ENCODE measurements at regions not wholly inside any gene's neighbourhood (a gene's known extent, or its start where the extent isn't known, plus 50 kb on each side); places are given as distances from the start of the nearest gene placed in this dataset.

DNA sequence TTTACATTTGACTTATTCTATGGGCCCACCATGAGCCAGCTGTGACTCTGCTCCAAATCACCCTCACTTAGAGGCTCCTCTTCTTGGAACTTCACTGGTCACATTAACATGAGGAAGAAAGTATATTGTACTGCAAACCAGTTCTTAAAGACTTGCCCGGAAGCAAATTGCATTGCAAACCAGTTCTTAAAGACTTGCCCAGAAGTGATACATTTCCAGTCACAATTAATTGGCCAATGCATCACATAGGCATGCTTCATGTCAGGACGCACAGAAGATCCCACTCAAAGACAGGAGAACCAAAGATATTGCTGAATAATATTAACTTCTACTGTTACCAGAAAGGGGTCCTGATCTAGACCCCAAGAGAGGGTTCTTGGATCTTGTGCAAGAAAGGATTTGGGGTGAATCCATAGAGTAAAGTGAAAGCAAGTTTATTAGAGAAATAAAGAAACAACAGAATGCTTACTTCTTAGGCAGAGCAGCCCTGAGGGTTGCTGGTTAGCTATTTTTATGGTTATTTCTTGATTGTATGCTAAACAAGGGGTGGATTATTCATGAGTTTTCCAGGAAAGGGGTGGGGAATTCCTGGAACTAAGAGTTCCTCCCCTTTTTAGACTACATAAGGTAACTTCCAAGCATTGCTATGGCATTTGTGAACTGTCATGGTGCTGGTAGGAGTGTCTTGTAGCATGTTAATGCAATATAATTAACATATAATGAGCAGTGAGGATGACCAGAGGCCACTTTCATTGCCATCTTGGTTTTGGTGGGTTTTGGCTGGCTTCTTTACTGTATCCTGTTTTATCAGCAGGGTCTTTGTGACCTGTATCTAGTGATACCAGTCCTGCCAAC lies 54.6 kb upstream of the HCCS start:
- no peak for DNase-seq (ENCODE audit: low read depth in 3 of 3)

DNA sequence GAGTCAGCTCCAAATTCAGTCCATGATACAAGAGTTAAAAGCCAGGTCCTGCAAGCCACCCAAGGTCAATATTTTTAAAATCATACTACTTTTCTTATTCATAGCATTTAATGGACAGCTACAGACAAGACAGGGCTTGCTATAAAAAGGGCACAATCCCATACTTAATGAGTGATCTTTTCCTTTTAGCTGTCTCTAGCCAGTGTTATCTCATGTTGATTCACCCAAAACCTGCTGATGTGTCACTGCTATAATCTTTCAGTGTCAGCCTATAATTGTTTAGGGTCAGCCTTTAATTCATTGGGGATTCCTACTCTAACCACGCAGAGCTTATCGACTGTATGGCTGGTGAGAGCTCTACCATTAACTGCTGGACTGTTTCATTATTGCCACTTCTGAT lies 51.2 kb upstream of the HCCS start:
- DNase-seq (ENCODE audit: low read depth in 3 of 3): no peak

Measured in stimulated activated CD4-positive, alpha-beta T cell treated with anti-CD3 and anti-CD28 coated beads, TNF-alpha, amount 100 ng/mL, for 24 hours (primary cell).